GM13977 (cell line): ENCODE measurements at regions not wholly inside any gene's neighbourhood (a gene's known extent, or its start where the extent isn't known, plus 50 kb on each side); places are given as distances from the start of the nearest gene placed in this dataset.
"Not testable (repeated sequence)": the region's sequence is repeated elsewhere in the genome, so short reads cannot be mapped to it uniquely, and the experiment has no call there.

Source experiments
- DNase-seq: peaks from one replicate; pipeline ENCODE4 v3.0.0; 2012; ENCODE audit warnings: low spot score
- in situ Hi-C: fragments of 300-500 bp; cut with MboI; formaldehyde crosslinking; loops from one replicate; pipeline ENCODE4 v1.12.0; 2022; ENCODE audit warnings: low sequenced_read_pairs, low pct_unique_long_range_greater_than_20kb, mixed read lengths, inconsistent platforms; ENCODE audit not compliant: unreplicated experiment
- TF ChIP-seq, protein P1 (sequence below): IDR thresholded peaks from 2 replicates; pipeline ENCODE4 v1.5.1; 2012; ENCODE audit warnings: mild to moderate bottlenecking, control low read depth; ENCODE audit not compliant: insufficient read depth; ENCODE audit errors: extremely low read depth, missing control alignments

DNA sequence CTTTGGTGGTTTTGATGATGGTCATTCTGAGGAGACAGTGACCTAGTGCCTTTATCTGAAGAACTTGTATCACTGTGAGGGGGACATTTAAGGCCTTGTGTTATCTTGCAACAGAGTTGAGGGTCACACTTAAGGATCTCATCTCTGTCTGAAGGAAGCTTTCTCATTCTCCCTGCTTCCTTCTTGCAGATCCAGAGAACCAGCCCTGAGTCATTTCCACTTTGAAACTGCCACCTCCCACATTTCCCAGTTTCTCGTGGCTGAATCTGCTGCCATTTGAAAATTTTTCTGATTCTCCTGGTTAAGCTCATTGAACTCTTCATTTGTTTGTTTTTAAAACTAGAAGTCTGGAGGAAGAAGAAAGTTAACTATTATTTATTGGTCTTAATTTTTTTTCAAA is 190.2 kb upstream of the CDH11 start:
- no peak for DNase-seq
- in situ Hi-C loops, result no loop called here
- TF ChIP-seq, protein P1, sequence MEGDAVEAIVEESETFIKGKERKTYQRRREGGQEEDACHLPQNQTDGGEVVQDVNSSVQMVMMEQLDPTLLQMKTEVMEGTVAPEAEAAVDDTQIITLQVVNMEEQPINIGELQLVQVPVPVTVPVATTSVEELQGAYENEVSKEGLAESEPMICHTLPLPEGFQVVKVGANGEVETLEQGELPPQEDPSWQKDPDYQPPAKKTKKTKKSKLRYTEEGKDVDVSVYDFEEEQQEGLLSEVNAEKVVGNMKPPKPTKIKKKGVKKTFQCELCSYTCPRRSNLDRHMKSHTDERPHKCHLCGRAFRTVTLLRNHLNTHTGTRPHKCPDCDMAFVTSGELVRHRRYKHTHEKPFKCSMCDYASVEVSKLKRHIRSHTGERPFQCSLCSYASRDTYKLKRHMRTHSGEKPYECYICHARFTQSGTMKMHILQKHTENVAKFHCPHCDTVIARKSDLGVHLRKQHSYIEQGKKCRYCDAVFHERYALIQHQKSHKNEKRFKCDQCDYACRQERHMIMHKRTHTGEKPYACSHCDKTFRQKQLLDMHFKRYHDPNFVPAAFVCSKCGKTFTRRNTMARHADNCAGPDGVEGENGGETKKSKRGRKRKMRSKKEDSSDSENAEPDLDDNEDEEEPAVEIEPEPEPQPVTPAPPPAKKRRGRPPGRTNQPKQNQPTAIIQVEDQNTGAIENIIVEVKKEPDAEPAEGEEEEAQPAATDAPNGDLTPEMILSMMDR, result no peak

DNA sequence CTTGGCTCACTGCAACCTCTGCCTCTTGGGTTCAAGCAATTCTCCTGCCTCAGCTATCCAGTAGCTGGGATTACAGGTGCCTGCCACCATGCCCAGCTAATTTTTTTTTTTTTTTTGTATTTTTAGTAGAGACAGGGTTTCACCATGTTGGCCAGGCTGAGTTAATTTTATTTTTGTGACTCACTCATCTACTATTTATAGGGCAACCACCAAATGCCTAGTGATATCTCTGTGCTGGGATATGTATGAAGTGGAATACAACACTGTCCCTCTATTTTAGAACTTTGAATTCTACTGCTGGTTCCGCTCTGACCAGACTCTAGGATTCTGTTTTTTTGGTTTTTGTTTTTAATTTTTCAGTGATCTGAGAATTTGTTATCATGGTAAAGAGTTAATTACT is 188.6 kb upstream of the CDH11 start:
- DNase-seq, in situ Hi-C loops: not testable (repeated sequence)

DNA sequence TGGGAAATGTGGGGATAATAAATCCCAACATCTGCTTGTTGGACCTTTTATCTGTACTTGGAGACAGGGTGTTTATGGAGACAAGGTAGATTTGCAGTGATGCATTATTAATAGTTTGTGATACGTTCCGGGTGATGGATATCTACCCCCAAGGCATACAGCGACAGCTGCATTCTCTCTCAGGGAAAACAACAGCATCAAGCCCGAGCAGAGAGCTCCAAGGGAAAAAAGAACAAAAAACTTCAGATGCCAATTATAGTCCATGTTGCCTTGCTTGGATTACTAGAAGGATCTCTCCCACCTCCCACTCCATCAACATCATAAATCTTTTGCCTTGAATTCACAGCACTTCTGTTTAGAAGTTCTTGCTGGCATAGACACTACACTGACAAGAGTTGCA is 187.5 kb upstream of the CDH11 start:
- DNase-seq, result no peak
- TF ChIP-seq, protein P1, result no peak
- in situ Hi-C loops, result no loop called here

DNA sequence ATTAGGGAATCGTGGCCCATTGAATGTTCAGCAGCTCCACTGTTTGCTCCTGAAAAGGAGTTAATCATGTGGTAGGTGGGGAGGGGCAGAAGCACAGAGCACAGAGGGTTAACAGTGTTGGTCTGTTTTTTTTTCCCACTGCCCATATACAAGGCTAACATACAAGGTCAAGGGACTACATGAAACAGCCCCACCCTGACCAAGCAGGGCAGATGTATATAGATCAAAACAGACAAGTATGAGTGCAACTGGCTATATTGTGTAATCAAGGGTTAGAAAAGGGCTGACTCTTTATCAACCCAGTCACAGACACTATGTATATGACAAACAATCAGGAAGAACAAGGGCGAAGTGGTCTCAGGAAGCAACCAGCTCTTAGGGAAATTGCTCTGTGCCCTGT is 186.6 kb upstream of the CDH11 start:
- DNase-seq, result no peak
- TF ChIP-seq, protein P1, result no peak
- in situ Hi-C loops, result no loop called here

DNA sequence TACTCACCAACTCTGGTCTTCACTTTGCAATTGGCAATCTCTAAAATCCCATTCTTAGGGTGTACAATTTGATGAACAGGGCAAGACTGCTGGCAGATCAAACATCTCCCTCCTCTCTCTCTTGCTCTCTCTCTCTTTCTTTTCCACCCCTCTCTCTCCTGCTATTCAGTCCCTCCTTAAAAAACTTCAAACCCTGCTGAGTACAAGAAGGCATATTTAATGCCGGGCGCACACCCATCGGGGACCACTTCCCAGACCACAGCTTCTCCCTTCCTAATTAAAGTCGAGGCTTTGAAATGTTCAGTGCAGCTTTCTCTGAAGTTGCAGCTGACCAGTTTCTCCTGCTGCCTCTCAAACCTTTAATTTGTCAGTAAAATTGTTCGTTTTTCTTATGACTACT is 185.4 kb upstream of the CDH11 start:
- TF ChIP-seq, protein P1, result no peak
- in situ Hi-C loops, result no loop called here
- DNase-seq, result no peak

DNA sequence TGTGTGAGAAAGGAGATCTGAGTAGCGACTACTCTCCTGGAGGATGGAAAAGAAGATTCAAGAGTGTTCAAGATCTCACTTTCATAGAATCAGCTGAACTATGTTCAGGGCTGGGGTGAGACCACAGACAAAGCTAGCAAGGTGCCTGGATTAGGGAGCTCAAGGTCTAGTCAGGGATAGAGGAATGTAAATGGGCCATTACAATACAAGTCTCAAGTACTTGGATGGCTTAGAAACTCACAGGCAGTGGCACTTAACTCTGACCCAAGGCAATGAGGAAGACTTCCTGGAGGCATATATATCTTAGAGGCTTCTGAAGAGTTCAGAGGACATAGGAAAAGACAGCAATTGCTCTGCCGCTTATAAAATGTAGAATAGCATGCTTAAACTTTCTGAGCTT is 184.9 kb upstream of the CDH11 start:
- no peak for DNase-seq
- in situ Hi-C loops, result no loop called here
- TF ChIP-seq, protein P1, result no peak

DNA sequence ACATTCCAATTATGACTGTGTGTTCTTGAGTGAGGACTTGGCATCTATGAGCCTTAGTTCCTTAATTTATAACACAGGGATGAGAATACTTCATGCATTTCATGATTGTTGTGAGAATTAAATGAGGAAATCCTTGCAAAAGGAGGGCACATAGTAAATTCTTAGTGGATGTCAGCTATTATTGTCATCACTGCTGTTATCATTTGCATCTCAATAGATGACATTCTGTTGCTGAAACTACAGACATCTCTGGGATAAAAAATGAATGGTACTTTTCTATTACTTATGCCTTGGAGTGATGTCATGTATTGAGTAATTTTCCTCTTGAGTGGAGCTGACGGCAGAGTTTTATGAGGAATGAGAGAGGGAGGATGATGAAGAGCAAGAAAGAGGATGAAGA is 184.4 kb upstream of the CDH11 start:
- DNase-seq, result no peak
- in situ Hi-C loops, result no loop called here
- TF ChIP-seq, protein P1, result no peak
